Neuronal stem cell (in vitro differentiated cells): ENCODE measurements at regions not wholly inside any gene's neighbourhood (a gene's known extent, or its start where the extent isn't known, plus 50 kb on each side); places are given as distances from the start of the nearest gene placed in this dataset.

Experiments
- DNase-seq: peaks from one replicate; pipeline ENCODE4 v3.0.0-alpha.2; 2013; ENCODE audit warnings: low spot score
- H2AFZ ChIP-seq: one replicate; pipeline ENCODE4 v1.6.1; 2013; ENCODE audit warnings: mild to moderate bottlenecking, low read length, inconsistent platforms
- H2AK5ac ChIP-seq: 2 replicates; pipeline ENCODE4 v1.6.1; 2013; ENCODE audit warnings: low read depth, mild to moderate bottlenecking, inconsistent platforms, low read length, moderate library complexity, mixed read lengths
- H2BK120ac ChIP-seq: 2 replicates; pipeline ENCODE4 v1.6.1; 2013; ENCODE audit warnings: low read depth, mild to moderate bottlenecking, inconsistent platforms, low read length, moderate library complexity, mixed read lengths
- H2BK12ac ChIP-seq: one replicate; pipeline ENCODE4 v1.6.1; 2013; ENCODE audit warnings: low read length, inconsistent platforms
- H2BK15ac ChIP-seq: 2 replicates; pipeline ENCODE4 v1.6.1; 2013; ENCODE audit warnings: mild to moderate bottlenecking, low read length, inconsistent platforms, mixed read lengths
- H2BK5ac ChIP-seq: one replicate; pipeline ENCODE4 v1.6.1; 2013; ENCODE audit warnings: inconsistent platforms, mild to moderate bottlenecking, low read length, moderate library complexity
- H3K14ac ChIP-seq: one replicate; pipeline ENCODE4 v1.6.1; 2013; ENCODE audit warnings: low read length, inconsistent platforms
- H3K18ac ChIP-seq: 2 replicates; pipeline ENCODE4 v1.6.1; 2013; ENCODE audit warnings: low read length, inconsistent platforms
- H3K23ac ChIP-seq: 2 replicates; pipeline ENCODE4 v1.6.1; 2013; ENCODE audit warnings: low read depth, mild to moderate bottlenecking, mixed read lengths, low read length, inconsistent platforms; ENCODE audit not compliant: poor library complexity
- H3K27ac ChIP-seq: replicated peaks from 3 replicates; pipeline ENCODE4 v1.5.1; 2013; ENCODE audit warnings: low read length, inconsistent platforms
- H3K27me3 ChIP-seq, 3 experiments: 2 replicates each; pipeline ENCODE4 v1.6.1; 2013; ENCODE audit warnings: low read length in 3 of 3, mild to moderate bottlenecking in 2 of 3, inconsistent platforms in 1 of 3, low read depth in 1 of 3, mixed read lengths in 1 of 3, moderate library complexity in 1 of 3; ENCODE audit not compliant: control insufficient read depth in 3 of 3, insufficient read depth in 3 of 3
- H3K36me3 ChIP-seq, 2 donors: replicated peaks in 1 of 2; 2 replicates each; pipeline ENCODE4 v1.6.1; 2013; ENCODE audit warnings: low read length in 2 of 2; ENCODE audit not compliant: control insufficient read depth in 2 of 2, insufficient read depth in 2 of 2
- H3K4ac ChIP-seq: 2 replicates; pipeline ENCODE4 v1.6.1; 2013; ENCODE audit warnings: inconsistent platforms, mild to moderate bottlenecking, low read length, moderate library complexity
- H3K4me1 ChIP-seq, 2 donors: 1 replicate in 1 of 2; 2 replicates in 1 of 2; pipeline ENCODE4 v1.6.1; 2013; ENCODE audit warnings: low read length in 2 of 2, low read depth in 1 of 2; ENCODE audit not compliant: control insufficient read depth in 2 of 2, insufficient read depth in 1 of 2
- H3K4me2 ChIP-seq: one replicate; pipeline ENCODE4 v1.6.1; 2013; ENCODE audit warnings: mild to moderate bottlenecking, low read length, inconsistent platforms; ENCODE audit not compliant: insufficient read depth, poor library complexity, severe bottlenecking
- H3K4me3 ChIP-seq, 2 donors: 2 replicates each; pipeline ENCODE4 v1.5.1; 2013; ENCODE audit warnings: low read length in 2 of 2, mild to moderate bottlenecking in 2 of 2, inconsistent platforms in 1 of 2, moderate library complexity in 1 of 2
- H3K79me1 ChIP-seq: one replicate; pipeline ENCODE4 v1.6.1; 2013; ENCODE audit warnings: low read depth, mild to moderate bottlenecking, inconsistent platforms, low read length, moderate library complexity
- H3K9ac ChIP-seq: one replicate; pipeline ENCODE4 v1.6.1; 2013; ENCODE audit warnings: mild to moderate bottlenecking, low read depth, low read length, inconsistent platforms; ENCODE audit not compliant: poor library complexity
- H3K9me3 ChIP-seq, 2 donors: replicated peaks in 1 of 2; 2 replicates each; pipeline versions ENCODE3 to v1.6.1; 2013; ENCODE audit warnings: low read length in 2 of 2, mild to moderate bottlenecking in 2 of 2, inconsistent platforms in 1 of 2, low read depth in 1 of 2, mixed read lengths in 1 of 2, moderate library complexity in 1 of 2; ENCODE audit not compliant: control insufficient read depth in 2 of 2, insufficient read depth in 1 of 2
- H4K8ac ChIP-seq: one replicate; pipeline ENCODE4 v1.6.1; 2013; ENCODE audit warnings: low read depth, mild to moderate bottlenecking, inconsistent platforms, low read length, moderate library complexity
- H4K91ac ChIP-seq: one replicate; pipeline ENCODE4 v1.6.1; 2013; ENCODE audit warnings: low read length, low read depth, mild to moderate bottlenecking, inconsistent platforms; ENCODE audit not compliant: poor library complexity
- WGBS, 2 donors: extraction: QIAGEN DNeasy Blood & Tissue Kit; methylation state at CpG; one replicate each; pipeline ENCODE4 v1.1.7; 2013; ENCODE audit warnings: missing lambda C conversion rate in 2 of 2, mixed read lengths in 1 of 2; ENCODE audit not compliant: insufficient read length in 2 of 2, insufficient replicate concordance in 1 of 2; ENCODE audit errors: extremely low coverage in 2 of 2; 5-methylcytosine and 5-hydroxymethylcytosine counted together

GRCh38 chr9:107707915-107708441 is 218.4 kb upstream of the KLF4 start:
- no peak overlapping the region for H3K23ac ChIP-seq
- H3K36me3 ChIP-seq: no peaks in the 10 kb centered on the region
- no peaks in the 10 kb centered on the region for H3K27me3 ChIP-seq
- H2BK12ac ChIP-seq: no peak overlapping the region
- H4K91ac ChIP-seq: no peak overlapping the region
- no peak overlapping the region for H4K8ac ChIP-seq
- no peak overlapping the region for H2BK15ac ChIP-seq
- WGBS, 2 donors: no CpG with 5 or more reads among the region's 7 CpGs
- no peak overlapping the region for H3K4me3 ChIP-seq
- H3K18ac ChIP-seq: no peak overlapping the region
- no peak overlapping the region for H2BK120ac ChIP-seq
- DNase-seq: no peak
- no peak overlapping the region for H3K9ac ChIP-seq
- H2BK5ac ChIP-seq: no peak overlapping the region
- no peaks in the 10 kb centered on the region for H3K9me3 ChIP-seq
- H2AFZ ChIP-seq: no peak overlapping the region
- H3K4ac ChIP-seq: no peak overlapping the region
- no peak overlapping the region for H3K4me2 ChIP-seq
- no peak overlapping the region for H3K14ac ChIP-seq
- no peak overlapping the region for H2AK5ac ChIP-seq
- H3K27ac ChIP-seq: no peak overlapping the region
- H3K4me1 ChIP-seq: peaks cover 0 to 3% of the 10 kb centered on the region in 2 donors
- no peaks in the 10 kb centered on the region for H3K79me1 ChIP-seq

DNA sequence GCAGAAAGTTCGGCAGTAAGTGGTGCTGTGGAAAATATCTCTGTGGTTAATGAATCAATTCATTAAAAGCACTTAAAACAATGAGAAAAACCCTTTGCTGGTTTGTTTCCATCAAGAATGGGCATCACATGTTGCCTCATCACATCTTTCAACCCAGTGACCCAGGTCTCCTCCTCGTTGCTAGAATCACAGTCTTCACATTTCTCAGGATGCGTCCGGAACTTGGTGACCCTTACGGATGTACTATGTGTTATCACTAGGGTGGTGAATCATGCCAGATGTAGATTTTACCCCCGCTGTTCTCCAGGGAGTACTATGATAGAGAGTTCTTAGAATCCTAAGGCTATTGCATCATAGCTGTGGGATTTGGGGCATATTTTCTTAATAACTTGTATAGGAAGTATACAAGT is 217.9 kb upstream of the KLF4 start:
- H2BK120ac ChIP-seq: no peak overlapping the region
- H3K4ac ChIP-seq: no peak overlapping the region
- no peak overlapping the region for H3K4me2 ChIP-seq
- H2AK5ac ChIP-seq: no peak overlapping the region
- no peaks in the 10 kb centered on the region for H3K79me1 ChIP-seq
- H2AFZ ChIP-seq: no peak overlapping the region
- no peak overlapping the region for H4K8ac ChIP-seq
- H3K14ac ChIP-seq: no peak overlapping the region
- H3K4me1 ChIP-seq: peaks cover 0 to 3% of the 10 kb centered on the region in 2 donors
- WGBS, 2 donors: no CpG with 5 or more reads among the region's 6 CpGs
- no peak overlapping the region for H3K18ac ChIP-seq
- no peak overlapping the region for H3K4me3 ChIP-seq
- no peak overlapping the region for H2BK15ac ChIP-seq
- no peak overlapping the region for H4K91ac ChIP-seq
- H3K27ac ChIP-seq: no peak overlapping the region
- no peak for DNase-seq
- no peak overlapping the region for H2BK5ac ChIP-seq
- H2BK12ac ChIP-seq: no peak overlapping the region
- no peaks in the 10 kb centered on the region for H3K36me3 ChIP-seq
- no peak overlapping the region for H3K23ac ChIP-seq
- no peaks in the 10 kb centered on the region for H3K9me3 ChIP-seq
- no peaks in the 10 kb centered on the region for H3K27me3 ChIP-seq
- H3K9ac ChIP-seq: no peak overlapping the region

DNA sequence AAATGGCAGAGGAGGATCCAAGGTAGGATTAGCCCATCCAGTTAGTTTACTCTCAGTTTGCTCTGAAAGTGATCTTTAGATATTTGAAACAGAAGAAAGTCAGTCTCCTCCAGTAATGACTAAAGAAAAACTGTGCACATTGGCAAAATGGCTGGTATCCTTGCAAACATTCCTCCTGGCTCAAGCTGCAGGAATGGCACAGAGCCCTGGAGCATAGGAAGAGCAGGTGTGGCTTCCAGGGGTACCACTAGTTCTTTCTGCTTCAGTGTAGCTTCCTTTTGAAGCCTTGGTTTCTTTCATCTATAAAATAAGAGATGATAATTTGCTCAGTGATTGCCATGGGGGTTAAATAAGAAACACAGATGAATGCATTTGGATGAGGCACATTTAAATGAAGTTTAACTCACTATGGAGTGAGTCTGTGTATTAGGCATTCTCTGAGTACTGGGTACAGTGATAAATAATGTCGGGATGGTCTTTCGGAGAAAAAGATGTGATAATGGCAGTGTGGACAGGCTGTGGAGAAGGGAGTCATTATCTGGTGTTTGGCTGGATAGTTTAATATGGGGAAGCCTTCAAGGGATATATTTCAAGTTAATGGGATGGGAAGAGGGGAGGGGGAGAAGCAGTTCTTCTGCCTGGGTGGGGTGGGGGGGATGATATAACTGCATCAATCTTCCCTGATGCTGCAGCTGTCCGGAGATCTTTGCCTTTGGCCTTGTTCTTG is 217.3 kb upstream of the KLF4 start:
- WGBS, 2 donors: no CpG with 5 or more reads among the region's 3 CpGs

GRCh38 chr9:107705521-107705920 is 216.0 kb upstream of the KLF4 start:
- H3K4me3 ChIP-seq: no peak overlapping the region
- H2BK15ac ChIP-seq: no peak overlapping the region
- no peak overlapping the region for H3K14ac ChIP-seq
- peaks cover 0 to 3% of the 10 kb centered on the region in 2 donors for H3K4me1 ChIP-seq
- H3K36me3 ChIP-seq: no peaks in the 10 kb centered on the region
- WGBS, 2 donors: no CpG with 5 or more reads among the region's 3 CpGs
- H2BK5ac ChIP-seq: no peak overlapping the region
- H3K18ac ChIP-seq: no peak overlapping the region
- no peak overlapping the region for H4K91ac ChIP-seq
- no peak overlapping the region for H3K4me2 ChIP-seq
- H3K9ac ChIP-seq: no peak overlapping the region
- no peak overlapping the region for H3K4ac ChIP-seq
- no peaks in the 10 kb centered on the region for H3K9me3 ChIP-seq
- H3K27ac ChIP-seq: no peak overlapping the region
- H4K8ac ChIP-seq: no peak overlapping the region
- no peak overlapping the region for H3K23ac ChIP-seq
- no peaks in the 10 kb centered on the region for H3K79me1 ChIP-seq
- no peak overlapping the region for H2BK120ac ChIP-seq
- no peaks in the 10 kb centered on the region for H3K27me3 ChIP-seq
- no peak for DNase-seq
- H2AK5ac ChIP-seq: no peak overlapping the region
- no peak overlapping the region for H2AFZ ChIP-seq
- H2BK12ac ChIP-seq: no peak overlapping the region

More for the DNA sequence above, 217.3 kb upstream of the KLF4 start:
- no peak overlapping the region for H2AK5ac ChIP-seq
- no peak overlapping the region for H3K4me2 ChIP-seq
- no peak overlapping the region for H2BK5ac ChIP-seq
- no peak overlapping the region for H3K23ac ChIP-seq
- no peak overlapping the region for H3K27ac ChIP-seq
- no peak overlapping the region for H3K18ac ChIP-seq
- H3K4me3 ChIP-seq: no peak overlapping the region
- no peak overlapping the region for H4K8ac ChIP-seq
- no peak overlapping the region for H2BK120ac ChIP-seq
- H3K79me1 ChIP-seq: no peaks in the 10 kb centered on the region
- no peaks in the 10 kb centered on the region for H3K27me3 ChIP-seq
- no peaks in the 10 kb centered on the region for H3K9me3 ChIP-seq
- no peak overlapping the region for H3K14ac ChIP-seq
- H3K4me1 ChIP-seq: peaks cover 0 to 3% of the 10 kb centered on the region in 2 donors
- no peak overlapping the region for H3K9ac ChIP-seq
- H2AFZ ChIP-seq: no peak overlapping the region
- no peak overlapping the region for H3K4ac ChIP-seq
- no peak overlapping the region for H2BK12ac ChIP-seq
- no peaks in the 10 kb centered on the region for H3K36me3 ChIP-seq
- DNase-seq: no peak
- H4K91ac ChIP-seq: no peak overlapping the region
- no peak overlapping the region for H2BK15ac ChIP-seq
